ENCODE measurements at regions not wholly inside any gene's neighbourhood (a gene's known extent, or its start where the extent isn't known, plus 50 kb on each side); places are given as distances from the start of the nearest gene placed in this dataset.
A peak's percentile ranks its signal among the peaks of the same experiment; 100 is the strongest.

DNA sequence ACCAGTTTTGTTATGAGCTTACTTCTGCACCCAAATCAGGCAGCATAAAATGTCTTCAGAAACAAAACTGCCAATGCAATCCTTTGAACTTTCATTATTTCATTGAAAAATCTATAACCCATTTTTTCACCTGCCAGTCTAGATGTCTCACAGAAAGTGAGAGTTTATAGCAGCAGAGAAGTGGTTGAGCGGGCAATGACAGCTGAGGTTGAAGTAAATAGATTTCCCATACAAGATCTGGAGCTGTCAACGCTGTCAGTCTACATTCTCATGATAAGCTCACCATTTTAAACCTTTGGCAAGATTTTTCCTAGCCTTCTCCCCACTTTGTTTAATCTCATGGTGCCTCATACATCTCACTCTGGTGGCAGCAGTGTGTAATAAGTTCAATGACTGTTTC is 1144.9 kb upstream of the PCDH9 start:
- CTCF ChIA-PET: no interaction called here

GRCh38 chr13:68369739-68370138 is 1139.6 kb upstream of the PCDH9 start:
- ChIA-PET POLR2A (no interaction called here), CTCF (no interaction called here)
- Histone ChIP-seq H3K36me3 (ENCODE audit: control insufficient read depth in 2 of 2, insufficient read depth in 1 of 2, low read length in 2 of 2) (no peaks in the 10 kb centered on the region), H3K9me3 (ENCODE audit: control insufficient read depth, insufficient read depth, low read depth, low read length) (no peaks in the 10 kb centered on the region), H3K4me3 (ENCODE audit: low read depth, low read length) (no peak overlapping the region), H3K4me1 (ENCODE audit: control insufficient read depth, insufficient read depth, low read length) (no peaks in the 10 kb centered on the region), H3K27ac (ENCODE audit: extremely low read depth, low read depth, low read length) (no peak overlapping the region)
- TF ChIP-seq TCF7L2 (IDR thresholded peaks at IDR 0.05; ENCODE audit: borderline replicate concordance, low read depth, low read length) (peak; percentile 33; the same call in 1 of the 2 replicates), ZBTB17 (tag by site-specific recombination; IDR thresholded peaks at IDR 0.05) (0 out of 2 replicates have a peak, but pooled peaks have one; percentile 40), ZNF626 (tag by site-specific recombination; IDR thresholded peaks at IDR 0.05) (no peak), TRIM28 (IDR thresholded peaks at IDR 0.05; ENCODE audit: borderline replicate concordance, low read length) (peak; percentile 97), ZNF223 (tag by site-specific recombination; IDR thresholded peaks at IDR 0.05) (no peak)

More for the DNA sequence above, 1144.9 kb upstream of the PCDH9 start:
- Histone ChIP-seq H3K27ac (ENCODE audit: extremely low read depth, low read depth, low read length) (no peak overlapping the region), H3K4me3 (ENCODE audit: low read depth, low read length) (no peak overlapping the region), H3K36me3 (ENCODE audit: control insufficient read depth in 2 of 2, insufficient read depth in 1 of 2, low read length in 2 of 2) (no peaks in the 10 kb centered on the region), H3K9me3 (ENCODE audit: control insufficient read depth, insufficient read depth, low read depth, low read length) (no peaks in the 10 kb centered on the region), H3K4me1 (ENCODE audit: control insufficient read depth, insufficient read depth, low read length) (no peaks in the 10 kb centered on the region)
- TF ChIP-seq ZNF792 (tag by site-specific recombination; IDR thresholded peaks at IDR 0.05) (no peak), ZBTB48 (tag by site-specific recombination; IDR thresholded peaks at IDR 0.05) (no peak), ZNF777 (tag by site-specific recombination; IDR thresholded peaks at IDR 0.05; ENCODE audit: borderline replicate concordance) (no peak), ZNF133 (tag by site-specific recombination; IDR thresholded peaks at IDR 0.05) (no peak), ZBTB49 (tag by site-specific recombination; IDR thresholded peaks at IDR 0.05; ENCODE audit: low read depth) (no peak), ZNF394 (tag by site-specific recombination; IDR thresholded peaks at IDR 0.05; ENCODE audit: borderline replicate concordance) (no peak), ZSCAN16 (tag by site-specific recombination; IDR thresholded peaks at IDR 0.05) (no peak), ZNF677 (tag by site-specific recombination; IDR thresholded peaks at IDR 0.05) (no peak), ZBTB26 (tag by site-specific recombination; optimal IDR thresholded peaks at IDR 0.05) (no peak), ZNF624 (tag by site-specific recombination; IDR thresholded peaks at IDR 0.05) (no peak), ZFP41 (tag by site-specific recombination; IDR thresholded peaks at IDR 0.05; ENCODE audit: borderline replicate concordance) (no peak)
- TF ChIP-seq, protein P1, sequence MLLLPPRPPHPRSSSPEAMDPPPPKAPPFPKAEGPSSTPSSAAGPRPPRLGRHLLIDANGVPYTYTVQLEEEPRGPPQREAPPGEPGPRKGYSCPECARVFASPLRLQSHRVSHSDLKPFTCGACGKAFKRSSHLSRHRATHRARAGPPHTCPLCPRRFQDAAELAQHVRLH (tag by site-specific recombination; IDR thresholded peaks at IDR 0.05): no peak
- POLR2A ChIA-PET: no interaction called here

DNA sequence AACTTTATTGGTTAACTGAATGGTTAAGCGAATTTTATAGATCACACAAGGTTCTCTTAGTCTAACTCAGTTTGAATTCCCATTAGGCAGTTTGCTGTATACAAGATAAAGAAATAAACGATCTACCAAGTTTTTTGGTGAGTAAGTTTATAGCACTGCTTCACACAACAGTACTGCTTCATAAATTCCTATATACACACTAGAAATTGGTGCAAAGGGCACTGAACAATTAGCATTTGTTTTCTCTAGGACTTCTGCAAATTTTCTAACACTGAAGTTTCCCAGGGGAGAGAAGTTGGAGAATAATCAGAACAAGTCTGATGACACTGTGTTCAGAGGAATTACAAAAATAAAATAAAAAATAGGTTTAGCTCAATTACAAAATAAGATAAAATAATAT is 1138.8 kb upstream of the PCDH9 start:
- H3K4me1 ChIP-seq (ENCODE audit: control insufficient read depth, insufficient read depth, low read length): no peaks in the 10 kb centered on the region
- TF ChIP-seq ZSCAN4 (tag by site-specific recombination; IDR thresholded peaks at IDR 0.05) (no peak), SETDB1 (IDR thresholded peaks at IDR 0.05; ENCODE audit: insufficient read length, low read length) (no peak)
- TF ChIP-seq, protein P2, sequence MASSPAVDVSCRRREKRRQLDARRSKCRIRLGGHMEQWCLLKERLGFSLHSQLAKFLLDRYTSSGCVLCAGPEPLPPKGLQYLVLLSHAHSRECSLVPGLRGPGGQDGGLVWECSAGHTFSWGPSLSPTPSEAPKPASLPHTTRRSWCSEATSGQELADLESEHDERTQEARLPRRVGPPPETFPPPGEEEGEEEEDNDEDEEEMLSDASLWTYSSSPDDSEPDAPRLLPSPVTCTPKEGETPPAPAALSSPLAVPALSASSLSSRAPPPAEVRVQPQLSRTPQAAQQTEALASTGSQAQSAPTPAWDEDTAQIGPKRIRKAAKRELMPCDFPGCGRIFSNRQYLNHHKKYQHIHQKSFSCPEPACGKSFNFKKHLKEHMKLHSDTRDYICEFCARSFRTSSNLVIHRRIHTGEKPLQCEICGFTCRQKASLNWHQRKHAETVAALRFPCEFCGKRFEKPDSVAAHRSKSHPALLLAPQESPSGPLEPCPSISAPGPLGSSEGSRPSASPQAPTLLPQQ (tag by site-specific recombination; IDR thresholded peaks at IDR 0.05): no peak
- H3K27ac ChIP-seq (ENCODE audit: extremely low read depth, low read depth, low read length): no peak overlapping the region
- H3K36me3 ChIP-seq (ENCODE audit: control insufficient read depth in 2 of 2, insufficient read depth in 1 of 2, low read length in 2 of 2): no peaks in the 10 kb centered on the region
- H3K4me3 ChIP-seq (ENCODE audit: low read depth, low read length): no peak overlapping the region
- H3K9me3 ChIP-seq (ENCODE audit: control insufficient read depth, insufficient read depth, low read depth, low read length): no peaks in the 10 kb centered on the region
- CTCF ChIA-PET: interaction anchor here (0.5 kb wide), 1 partner anchor 83 kb away, joined by 3 read pairs; no protein-coding TSS in a partner anchor
- POLR2A ChIA-PET: no interaction called here
